HG03575 (cell line): ENCODE measurements at regions not wholly inside any gene's neighbourhood (a gene's known extent, or its start where the extent isn't known, plus 50 kb on each side); places are given as distances from the start of the nearest gene placed in this dataset.

Experiments
- ATAC-seq: cut with Tn5 transposase; IDR thresholded peaks from one replicate; pipeline ENCODE4 v1.9.1; 2021; ENCODE audit not compliant: unreplicated experiment, insufficient number of reproducible peaks, low FRiP score; ENCODE audit errors: extremely low read depth

DNA sequence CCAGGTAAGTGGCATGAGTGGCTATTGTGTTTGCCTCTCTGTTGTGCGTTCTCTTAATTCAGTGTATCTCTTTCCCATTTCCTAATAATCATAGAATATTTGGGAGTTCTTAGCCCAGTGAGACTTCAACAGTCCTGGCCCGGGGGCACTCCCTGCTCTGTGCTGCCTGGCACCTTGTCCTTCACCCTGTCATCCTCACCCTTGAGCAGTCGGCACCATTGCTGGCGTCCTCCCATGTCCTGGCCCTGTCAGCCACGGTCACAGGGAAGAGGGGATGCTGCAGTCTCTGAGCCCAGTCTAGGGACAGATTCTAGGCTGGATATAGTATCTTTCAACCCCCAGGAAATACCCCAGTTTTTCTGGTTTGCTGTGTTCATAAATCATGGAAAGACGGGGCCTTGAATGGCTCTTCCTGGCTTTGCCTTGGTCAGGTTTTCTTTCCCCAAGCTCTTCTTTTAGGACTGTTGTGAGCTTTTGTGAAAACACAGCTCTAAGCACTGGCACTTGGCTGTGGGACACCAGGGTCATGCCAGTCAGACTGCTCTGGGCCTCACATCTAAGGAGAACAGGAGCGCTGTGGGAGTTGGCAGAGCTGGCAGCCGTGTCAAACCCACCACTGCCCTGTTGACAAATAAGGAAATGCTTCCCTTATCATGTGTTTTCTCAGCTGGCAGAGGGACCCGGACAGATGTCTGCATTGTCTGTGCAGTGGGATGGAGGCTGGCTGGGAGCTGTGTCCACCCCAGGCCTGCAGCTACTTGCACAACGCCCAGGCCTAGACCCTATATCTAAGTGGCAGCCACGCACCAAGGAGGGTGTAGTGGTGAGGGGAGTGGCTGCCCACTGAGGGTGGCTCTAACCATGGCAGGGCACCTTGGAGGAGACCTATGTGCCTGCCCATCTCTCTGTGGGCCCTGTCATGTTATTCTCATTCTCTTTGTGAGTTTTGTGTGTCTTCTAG lies 378.6 kb downstream of the ICE1 start:
- no peak for ATAC-seq

DNA sequence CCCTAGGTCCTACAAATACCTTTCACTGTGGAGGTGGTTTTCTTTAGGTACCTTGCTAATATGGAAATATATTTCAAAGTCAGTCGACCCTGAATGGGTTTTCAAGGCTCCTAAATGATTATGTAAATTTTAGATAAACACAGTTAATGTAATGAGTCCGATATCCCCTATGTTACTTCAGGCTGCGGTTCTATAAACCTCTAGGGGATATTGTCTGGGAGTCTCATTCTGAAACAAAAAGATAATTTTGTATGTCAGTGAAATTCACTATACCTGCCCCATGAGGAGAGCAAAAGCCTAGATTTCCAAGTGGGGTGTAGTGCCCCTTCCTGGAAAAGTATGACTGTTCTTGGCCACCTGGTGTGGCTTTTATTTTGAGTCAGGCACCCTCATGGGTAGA lies 377.3 kb downstream of the ICE1 start:
- ATAC-seq = no peak

DNA sequence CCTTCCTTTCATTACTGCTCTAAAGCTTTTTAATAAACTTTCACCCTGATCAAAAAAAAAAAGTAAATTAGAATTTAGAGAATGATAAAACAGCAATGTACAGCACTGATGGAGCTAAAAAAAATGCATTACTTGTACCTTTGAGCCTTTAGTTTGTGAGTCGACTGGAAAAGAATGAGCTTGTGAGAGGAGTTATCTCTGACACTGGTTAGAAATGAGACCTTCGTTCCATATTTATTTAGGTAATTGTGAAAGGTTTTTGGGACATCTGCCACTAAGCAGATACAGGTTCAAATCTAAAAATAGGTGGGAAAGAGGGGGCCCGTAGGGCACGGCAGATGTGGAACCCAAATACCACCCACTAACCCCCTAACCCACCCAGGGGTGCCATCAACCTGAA lies 376.8 kb downstream of the ICE1 start:
- ATAC-seq = no peak

DNA sequence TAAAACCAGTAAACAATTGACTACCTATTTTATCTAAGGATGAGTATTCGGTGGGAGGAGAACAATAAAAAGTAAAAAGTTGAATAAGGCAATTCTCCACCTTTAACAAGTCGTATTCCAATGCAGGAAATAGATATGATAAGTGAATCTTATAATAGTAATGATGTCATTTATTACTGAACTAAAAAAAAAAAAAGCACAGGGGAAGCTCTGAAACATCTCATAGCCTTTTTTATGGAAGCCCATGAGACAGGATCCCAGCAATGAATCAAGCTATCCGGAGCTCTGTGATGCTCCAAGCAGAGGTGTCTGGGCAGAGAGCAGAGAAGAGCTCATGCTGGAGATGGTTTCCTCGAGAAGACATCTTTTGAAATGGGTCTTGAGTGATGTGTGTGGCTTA lies 376.0 kb downstream of the ICE1 start:
- ATAC-seq = no peak

DNA sequence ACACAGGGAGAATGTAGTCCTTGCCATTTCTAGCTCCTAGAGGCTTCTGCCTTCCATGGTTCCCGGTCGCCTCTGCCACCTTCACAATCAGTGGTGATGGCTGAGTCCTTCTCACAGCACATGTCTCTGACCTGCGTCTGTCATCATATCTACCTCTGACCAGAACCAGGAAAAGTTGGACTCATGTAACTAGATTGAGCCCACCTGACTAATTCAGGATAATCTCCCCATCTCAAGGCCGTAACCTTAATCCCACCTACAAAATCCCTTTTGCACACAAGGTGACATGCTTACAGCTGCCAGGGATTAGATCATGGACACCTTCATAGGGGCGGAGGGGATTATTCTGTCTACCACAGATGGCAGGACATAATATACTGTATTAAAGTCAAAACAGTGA lies 375.6 kb downstream of the ICE1 start:
- no peak for ATAC-seq

DNA sequence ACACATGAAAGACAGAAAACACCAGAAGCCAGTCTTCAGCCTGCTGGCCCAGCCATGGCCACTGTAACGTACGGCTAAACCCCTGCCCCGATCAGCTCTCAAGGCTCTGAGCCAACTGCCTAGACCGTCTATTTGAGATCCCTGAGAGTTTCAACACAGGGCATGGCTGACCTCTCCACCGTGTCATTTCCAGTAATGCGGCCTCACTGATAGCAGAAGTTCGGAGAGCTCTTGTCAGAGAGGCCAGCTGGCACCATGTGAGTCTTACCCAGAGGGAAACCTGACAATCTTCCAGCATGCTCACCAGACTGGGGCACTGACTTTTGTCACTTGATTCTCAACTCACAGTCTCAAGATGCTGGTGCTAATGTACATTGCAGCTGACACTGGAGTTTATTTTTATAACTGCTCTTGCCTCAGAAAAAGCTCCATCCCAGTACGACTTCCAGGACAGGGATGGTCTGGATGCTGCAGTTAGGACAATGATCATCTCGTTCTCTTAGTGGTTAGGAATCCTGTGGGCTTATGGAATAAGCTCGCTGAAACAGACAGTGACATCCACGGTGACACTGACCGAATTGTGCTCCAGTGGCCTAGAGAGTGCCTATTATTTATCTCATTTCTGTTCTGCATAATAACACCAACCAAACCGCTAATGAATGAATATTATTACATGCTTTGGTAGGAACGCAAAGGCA lies 372.7 kb downstream of the ICE1 start:
- ATAC-seq = no peak

DNA sequence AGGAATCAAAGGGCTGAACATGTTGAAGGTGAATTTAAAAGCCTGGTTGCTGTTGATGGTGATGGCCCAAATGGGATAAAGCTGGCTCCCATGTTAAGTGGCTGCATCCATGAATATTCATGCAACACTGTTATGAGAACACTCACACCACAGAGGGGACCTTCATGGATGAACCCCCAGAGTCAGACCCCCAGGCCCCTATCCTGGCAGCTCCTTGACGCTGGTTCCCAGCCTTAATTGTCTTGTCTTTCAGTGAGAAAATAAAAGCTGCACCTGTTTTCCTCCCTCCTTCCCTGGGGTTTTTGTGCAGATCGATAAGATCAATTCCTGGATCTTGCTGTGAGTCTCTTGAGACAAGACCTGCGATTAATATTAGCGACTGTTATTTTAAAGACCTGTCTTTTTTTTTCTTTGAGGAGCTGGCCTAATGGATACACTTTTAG lies 371.7 kb downstream of the ICE1 start:
- no peak for ATAC-seq

DNA sequence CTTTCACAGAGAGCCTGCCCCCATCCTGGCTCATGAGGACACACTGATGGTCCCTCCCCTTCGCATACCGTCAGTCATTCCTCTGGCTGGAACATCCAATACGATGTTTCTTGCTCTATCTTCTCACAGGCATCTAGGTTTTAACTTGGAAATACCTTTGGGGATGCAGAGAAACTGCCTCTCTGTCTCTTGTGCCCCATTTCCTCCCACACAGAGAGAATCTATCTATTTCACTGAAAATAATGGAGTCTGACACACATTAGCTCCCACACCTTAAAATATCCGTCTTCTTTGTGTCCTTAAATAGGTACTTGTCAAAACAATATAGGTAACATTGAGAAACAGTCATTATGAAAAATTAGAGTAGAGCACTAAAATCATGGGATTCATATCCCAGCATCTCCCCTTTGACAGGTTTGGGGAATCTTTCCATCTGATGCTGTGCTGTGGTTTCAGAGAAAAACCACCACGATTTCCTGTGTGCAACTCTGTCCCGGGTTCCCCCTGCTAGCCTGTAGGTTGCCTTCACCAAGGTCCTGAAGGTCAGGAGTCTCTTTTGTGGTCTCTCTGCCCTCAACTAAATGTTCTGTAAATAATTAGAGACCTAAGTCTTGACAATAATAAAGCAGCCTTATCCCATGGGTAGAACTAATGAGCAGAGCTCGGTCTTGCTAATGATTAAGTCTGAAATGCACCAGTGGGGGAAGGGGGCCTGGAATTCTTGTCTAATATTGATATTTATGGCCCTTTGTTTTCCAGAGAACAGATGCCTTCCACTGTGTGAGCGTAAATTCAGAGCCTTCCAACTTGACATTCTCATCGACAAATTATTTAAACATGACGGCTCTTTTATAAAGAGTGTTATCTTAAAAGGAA lies 371.0 kb downstream of the ICE1 start:
- ATAC-seq = no peak

DNA sequence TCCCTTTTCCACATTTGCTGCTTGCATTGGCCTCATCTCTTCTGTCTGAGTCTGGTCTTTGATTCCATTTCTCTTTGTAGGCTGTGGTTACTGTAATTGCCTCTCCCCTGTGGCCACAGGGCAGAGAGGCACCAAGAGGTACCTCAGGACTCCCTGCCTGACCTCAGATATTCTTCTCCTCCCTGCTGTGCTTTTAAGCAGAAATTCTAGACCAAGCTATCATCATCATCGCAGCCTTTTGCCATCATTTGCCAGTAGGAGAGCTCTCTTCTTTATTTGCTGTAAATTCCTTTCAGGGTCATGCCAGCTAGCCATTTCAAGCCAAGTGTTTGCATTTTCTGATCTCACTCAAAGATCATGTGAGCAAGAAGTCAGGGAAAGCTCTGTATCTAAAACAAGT lies 369.6 kb downstream of the ICE1 start:
- no peak for ATAC-seq

DNA sequence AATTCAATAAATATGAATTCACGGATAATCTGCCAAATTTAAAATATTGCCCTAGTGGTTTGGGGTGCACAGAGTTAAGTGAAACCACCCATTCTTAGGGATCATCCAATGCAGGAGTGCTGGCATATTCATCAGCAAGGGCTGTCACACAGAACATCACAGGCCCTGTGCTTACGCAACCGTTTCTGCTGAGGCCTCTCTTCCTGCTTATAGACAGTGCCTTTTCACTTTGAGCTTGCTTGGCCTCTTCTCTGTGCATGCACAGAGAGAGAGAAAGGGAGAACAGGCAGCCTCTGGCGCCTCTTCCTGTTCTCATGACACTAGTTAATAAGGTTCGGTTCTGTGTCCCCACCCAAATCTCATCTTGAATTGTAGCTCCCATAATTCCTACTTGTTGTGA lies 366.3 kb downstream of the ICE1 start:
- ATAC-seq = no peak

DNA sequence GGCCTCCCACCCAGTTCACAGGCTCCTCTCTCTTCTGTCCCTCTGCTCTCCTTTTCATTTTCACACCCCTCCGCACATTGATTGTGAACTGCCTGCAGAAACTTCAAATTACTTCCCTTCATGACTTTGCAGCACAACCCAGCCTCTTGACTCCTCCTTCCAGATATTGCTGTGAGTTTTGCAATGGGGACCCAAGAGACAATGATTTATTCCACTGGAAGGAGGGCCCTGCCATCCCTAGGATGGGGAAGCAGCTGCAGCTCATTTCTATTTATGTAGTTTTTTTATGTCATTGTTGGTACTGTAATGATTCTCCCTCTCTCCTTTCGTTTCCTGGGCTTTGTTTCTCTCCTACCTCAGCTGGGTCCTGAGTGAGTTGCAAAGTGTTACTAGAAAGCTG lies 364.9 kb downstream of the ICE1 start:
- ATAC-seq = no peak

DNA sequence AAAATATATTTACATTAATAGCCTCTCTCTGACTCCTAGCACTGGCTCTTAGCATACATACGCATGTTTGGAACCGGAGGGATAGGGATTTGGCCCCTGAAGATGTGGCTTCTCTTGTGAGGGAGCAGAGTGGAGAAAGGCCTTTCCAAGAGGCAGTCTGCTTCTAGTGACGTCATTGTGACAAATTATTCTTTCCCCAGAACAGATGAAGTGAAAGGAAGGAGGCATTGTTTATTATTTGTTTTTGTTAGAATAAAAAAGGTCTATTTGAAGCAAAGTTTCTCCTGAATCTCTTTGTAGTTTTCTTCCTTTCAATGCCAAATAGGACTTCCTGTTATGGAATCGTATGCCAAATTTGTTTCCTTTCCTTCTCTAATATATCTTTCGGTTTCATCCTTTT lies 361.6 kb downstream of the ICE1 start:
- ATAC-seq = no peak

DNA sequence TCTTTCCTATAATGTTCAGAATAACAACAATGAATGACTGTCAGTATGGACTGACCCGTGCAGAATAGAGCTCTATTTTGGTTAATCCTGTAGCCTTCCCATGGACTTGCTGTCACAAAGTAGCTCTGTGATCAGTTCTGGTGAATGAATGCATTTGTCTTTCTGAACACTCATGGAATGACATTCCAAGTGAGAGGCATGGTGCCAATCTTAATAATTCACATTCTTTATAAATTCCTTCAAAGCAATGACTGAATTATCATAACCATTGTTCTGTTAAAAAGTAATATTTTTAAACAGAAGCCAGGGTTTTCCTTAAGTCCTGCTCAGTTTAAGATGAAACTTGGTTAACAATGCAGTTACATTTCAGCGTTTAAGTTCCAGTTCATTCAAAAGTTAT lies 360.5 kb downstream of the ICE1 start:
- ATAC-seq = no peak

DNA sequence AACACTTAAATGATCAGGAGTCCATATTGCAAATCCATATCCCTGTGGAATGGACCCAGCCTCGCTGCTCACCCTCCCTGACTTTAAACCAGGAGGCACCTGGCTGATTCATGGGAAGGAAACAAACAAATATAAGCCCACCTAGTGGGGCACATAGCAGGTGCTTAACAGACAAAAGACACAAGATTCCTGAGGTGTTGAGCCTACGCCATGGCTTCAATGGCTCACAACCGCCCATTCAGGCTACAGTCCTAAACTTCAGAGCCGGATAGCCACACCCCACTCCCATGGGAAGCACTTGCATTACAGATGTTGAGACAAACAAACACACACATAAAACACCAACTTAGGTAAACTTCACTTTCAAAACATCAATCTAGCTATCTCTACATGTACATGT lies 359.9 kb downstream of the ICE1 start:
- no peak for ATAC-seq

DNA sequence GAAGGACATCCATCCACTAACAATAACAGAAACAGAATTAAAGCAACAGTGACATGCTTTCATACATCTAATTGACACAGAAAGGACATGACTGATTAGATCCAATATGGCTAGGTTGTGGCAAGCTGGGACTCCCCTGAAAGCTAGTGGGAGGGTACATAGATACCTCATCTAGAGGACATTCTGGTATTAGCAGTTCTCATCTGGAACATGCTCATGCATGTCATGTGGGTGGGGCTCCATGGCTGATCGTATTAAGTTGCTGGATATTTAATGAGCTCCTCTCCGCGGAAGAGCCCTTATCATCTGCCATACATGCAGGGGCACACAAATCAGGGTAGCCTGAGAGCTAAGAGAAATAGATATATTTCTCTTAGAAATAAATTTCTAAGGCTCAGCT lies 358.9 kb downstream of the ICE1 start:
- no peak for ATAC-seq

DNA sequence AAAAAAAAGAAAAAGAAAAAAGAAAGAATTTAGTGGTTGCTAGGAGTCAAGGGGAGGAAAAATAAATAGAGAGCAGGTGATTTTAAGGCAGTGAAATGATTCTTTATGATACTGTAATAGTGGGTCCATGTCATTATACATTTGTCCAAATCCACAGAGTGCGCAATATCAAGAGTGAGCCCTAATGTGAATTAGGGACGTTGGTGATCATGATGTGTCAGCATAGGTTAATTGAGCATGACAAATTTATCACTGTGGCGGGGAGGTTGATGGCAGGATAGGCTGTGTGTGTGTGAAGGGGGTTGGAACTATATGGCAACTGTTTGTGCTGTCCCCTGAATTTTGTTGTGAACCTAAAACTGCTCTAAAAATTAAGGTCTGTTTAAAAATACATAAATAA lies 357.8 kb downstream of the ICE1 start:
- ATAC-seq = no peak

DNA sequence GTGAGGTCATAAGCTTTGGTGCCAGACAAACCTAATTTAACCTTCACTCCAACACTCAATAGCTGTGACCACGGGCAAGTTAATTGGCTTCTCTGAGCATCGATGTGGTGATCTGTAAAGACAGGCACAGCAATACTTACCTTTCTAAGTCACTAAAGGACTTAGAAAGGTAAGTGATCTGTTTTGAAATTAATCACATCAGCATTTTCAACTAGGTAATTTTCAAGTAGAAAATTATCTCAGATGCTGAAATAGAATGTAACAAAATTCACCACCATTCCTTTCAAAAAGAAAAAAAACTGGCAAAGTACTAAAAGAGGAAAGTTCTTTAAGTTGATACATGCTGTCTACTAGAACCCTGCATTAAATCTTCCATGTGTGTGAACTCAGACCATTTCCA lies 354.5 kb downstream of the ICE1 start:
- no peak for ATAC-seq

DNA sequence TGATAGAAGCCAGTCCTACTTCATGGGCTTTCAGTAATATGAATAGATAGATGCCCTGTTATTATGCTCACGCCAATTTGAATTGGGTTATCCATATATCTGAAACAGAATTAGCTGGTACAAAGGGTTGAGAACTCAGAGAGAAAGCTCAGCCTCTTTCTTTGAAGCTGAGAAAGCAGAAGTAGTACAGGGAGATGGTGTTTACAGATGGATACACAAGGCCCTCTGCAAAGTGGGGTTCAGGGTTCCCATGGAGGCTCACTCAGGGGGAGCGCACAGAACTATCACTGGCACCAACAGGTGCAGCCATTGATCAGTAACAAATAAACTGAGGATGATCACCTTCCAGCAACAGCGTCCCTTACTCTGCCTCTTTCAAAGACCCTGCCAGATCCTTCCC lies 349.7 kb downstream of the ICE1 start:
- ATAC-seq = no peak

DNA sequence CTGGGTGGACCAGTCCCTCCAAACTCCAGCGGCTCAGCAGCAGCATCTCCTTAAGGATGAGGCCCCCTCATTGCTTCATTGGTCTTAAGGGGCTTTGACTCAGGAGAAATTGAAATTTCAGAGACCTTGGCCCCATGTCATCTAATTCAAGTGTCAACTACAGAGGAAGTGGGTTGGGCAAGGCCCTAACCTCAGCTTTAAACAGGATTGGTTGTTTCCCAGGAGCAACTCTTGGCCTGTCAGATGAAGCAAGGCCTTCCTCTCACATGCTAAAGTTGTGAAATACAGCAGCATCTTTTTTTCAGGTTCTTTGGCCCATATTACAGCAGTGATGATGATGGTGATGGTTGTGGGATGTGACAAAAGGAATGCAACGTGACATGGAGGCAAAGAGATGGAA lies 348.3 kb downstream of the ICE1 start:
- ATAC-seq = no peak
